ENCODE measurements at regions not wholly inside any gene's neighbourhood (a gene's known extent, or its start where the extent isn't known, plus 50 kb on each side); places are given as distances from the start of the nearest gene placed in this dataset.

DNA sequence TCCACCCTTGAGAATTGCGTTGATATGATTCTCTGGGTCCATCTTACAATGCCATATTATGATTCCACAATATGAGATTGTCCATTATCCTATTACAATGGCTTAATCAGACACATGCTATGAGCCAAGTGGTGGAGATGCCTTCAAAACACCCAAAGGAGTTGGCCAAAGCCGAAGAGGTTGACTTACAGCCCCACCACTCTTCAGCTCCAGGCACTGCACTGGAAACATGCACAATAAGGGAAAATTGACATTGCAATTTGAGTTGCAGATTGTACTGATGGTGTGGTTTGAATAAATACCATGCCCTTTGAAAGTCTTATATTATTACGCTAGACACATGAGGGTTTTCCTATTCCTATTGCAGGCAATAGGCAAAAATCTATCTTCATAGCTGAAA is 75.4 kb upstream of the TNFSF11 start:
- ATAC-seq (no peak), DNase-seq (ENCODE audit: low read depth in 1 of 2, low spot score in 1 of 2) (no peak), FAIRE-seq (no peak)
- H3K4me1 ChIP-seq: no peaks in the 10 kb centered on the region
- TF ChIP-seq ZNF302 (CRISPR knock-in tag; IDR thresholded peaks at IDR 0.05) (no peak), CHD2 (IDR thresholded peaks at IDR 0.05; ENCODE audit: low read length, partially characterized antibody) (no peak), PBX3 (IDR thresholded peaks at IDR 0.05) (no peak), JUN (IDR thresholded peaks at IDR 0.05) (no peak), ZC3H11A (IDR thresholded peaks at IDR 0.05) (no peak), NPAS2 (CRISPR knock-in tag; IDR thresholded peaks at IDR 0.05; ENCODE audit: borderline replicate concordance) (no peak), CBX8 (IDR thresholded peaks at IDR 0.05) (no peak), EHMT2 (IDR thresholded peaks at IDR 0.05; ENCODE audit: low read depth) (no peak), CEBPB (IDR thresholded peaks at IDR 0.05) (no peak), HES2 (IDR thresholded peaks at IDR 0.05) (no peak), MAFK (IDR thresholded peaks at IDR 0.05; ENCODE audit: partially characterized antibody) (no peak), HOXA7 (CRISPR knock-in tag; IDR thresholded peaks at IDR 0.05) (no peak), BHLHE40 (IDR thresholded peaks at IDR 0.05; ENCODE audit: low read depth, low read length) (no peak), PHF8 (IDR thresholded peaks at IDR 0.05; ENCODE audit: borderline replicate concordance, low read depth) (no peak)
- TF ChIP-seq, protein P1, sequence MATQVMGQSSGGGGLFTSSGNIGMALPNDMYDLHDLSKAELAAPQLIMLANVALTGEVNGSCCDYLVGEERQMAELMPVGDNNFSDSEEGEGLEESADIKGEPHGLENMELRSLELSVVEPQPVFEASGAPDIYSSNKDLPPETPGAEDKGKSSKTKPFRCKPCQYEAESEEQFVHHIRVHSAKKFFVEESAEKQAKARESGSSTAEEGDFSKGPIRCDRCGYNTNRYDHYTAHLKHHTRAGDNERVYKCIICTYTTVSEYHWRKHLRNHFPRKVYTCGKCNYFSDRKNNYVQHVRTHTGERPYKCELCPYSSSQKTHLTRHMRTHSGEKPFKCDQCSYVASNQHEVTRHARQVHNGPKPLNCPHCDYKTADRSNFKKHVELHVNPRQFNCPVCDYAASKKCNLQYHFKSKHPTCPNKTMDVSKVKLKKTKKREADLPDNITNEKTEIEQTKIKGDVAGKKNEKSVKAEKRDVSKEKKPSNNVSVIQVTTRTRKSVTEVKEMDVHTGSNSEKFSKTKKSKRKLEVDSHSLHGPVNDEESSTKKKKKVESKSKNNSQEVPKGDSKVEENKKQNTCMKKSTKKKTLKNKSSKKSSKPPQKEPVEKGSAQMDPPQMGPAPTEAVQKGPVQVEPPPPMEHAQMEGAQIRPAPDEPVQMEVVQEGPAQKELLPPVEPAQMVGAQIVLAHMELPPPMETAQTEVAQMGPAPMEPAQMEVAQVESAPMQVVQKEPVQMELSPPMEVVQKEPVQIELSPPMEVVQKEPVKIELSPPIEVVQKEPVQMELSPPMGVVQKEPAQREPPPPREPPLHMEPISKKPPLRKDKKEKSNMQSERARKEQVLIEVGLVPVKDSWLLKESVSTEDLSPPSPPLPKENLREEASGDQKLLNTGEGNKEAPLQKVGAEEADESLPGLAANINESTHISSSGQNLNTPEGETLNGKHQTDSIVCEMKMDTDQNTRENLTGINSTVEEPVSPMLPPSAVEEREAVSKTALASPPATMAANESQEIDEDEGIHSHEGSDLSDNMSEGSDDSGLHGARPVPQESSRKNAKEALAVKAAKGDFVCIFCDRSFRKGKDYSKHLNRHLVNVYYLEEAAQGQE (IDR thresholded peaks at IDR 0.05): no peak
- H3K9me3 ChIP-seq: no peaks in the 10 kb centered on the region
- no peak overlapping the region for H3K4me2 ChIP-seq
- POLR2A ChIA-PET: no interaction called here
- no peak overlapping the region for H3K27ac ChIP-seq
- WGBS (ENCODE audit: missing lambda C conversion rate): 30% methylated on average over 3 of the region's 3 CpGs
- H3K4me3 ChIP-seq: no peak overlapping the region
- CTCF ChIA-PET: no interaction called here
